ENCODE measurements at regions not wholly inside any gene's neighbourhood (a gene's known extent, or its start where the extent isn't known, plus 50 kb on each side); places are given as distances from the start of the nearest gene placed in this dataset.

GRCh38 chr22:49372111-49372529 lies 455.6 kb downstream of the BRD1 start:
- DNase-seq (ENCODE audit: low spot score) = no peak
- no peak for TF ChIP-seq CTCF (IDR thresholded peaks at IDR 0.05; ENCODE audit: extremely low read depth, missing control alignments)

GRCh38 chr22:49371325-49372110 lies 456.2 kb downstream of the BRD1 start:
- TF ChIP-seq CTCF (IDR thresholded peaks at IDR 0.05; ENCODE audit: extremely low read depth, missing control alignments) = no peak
- no peak for DNase-seq (ENCODE audit: low spot score)

- no peak for DNase-seq (ENCODE audit: low spot score)
These were observed 456.9 kb downstream of the BRD1 start for GRCh38 chr22:49370627-49371301.

GRCh38 chr22:49369726-49370626 lies 457.7 kb downstream of the BRD1 start:
- TF ChIP-seq CTCF (IDR thresholded peaks at IDR 0.05; ENCODE audit: extremely low read depth, missing control alignments) = no peak
- no peak for DNase-seq (ENCODE audit: low spot score)

More at GRCh38 chr22:49370627-49371301, 456.9 kb downstream of the BRD1 start:
- TF ChIP-seq CTCF (IDR thresholded peaks at IDR 0.05; ENCODE audit: extremely low read depth, missing control alignments) = no peak

- DNase-seq (ENCODE audit: low spot score) = no peak
- TF ChIP-seq CTCF (IDR thresholded peaks at IDR 0.05; ENCODE audit: extremely low read depth, missing control alignments) = no peak
These were observed 458.5 kb downstream of the BRD1 start for GRCh38 chr22:49368976-49369725.

GRCh38 chr22:49368221-49368975 lies 459.3 kb downstream of the BRD1 start:
- TF ChIP-seq CTCF (IDR thresholded peaks at IDR 0.05; ENCODE audit: extremely low read depth, missing control alignments) = no peak
- DNase-seq (ENCODE audit: low spot score) = no peak

All from GM20000 (cell line).